Liver (tissue), 3 donors: ENCODE measurements at regions not wholly inside any gene's neighbourhood (a gene's known extent, or its start where the extent isn't known, plus 50 kb on each side); places are given as distances from the start of the nearest gene placed in this dataset.

Experiments
- ATF3 ChIP-seq: IDR thresholded peaks from 2 replicates; pipeline ENCODE4 v1.6.1; 2016; ENCODE audit warnings: antibody characterized with exemption
- CTCF ChIP-seq: fragments of 150-350 bp; IDR thresholded peaks from 2 replicates; pipeline ENCODE4 v1.5.1; 2017; ENCODE audit warnings: improper control_type of control experiment, low read depth, low read length; ENCODE audit not compliant: missing input control
- EGR1 ChIP-seq, 2 donors: IDR thresholded peaks; 2 replicates each; pipeline ENCODE4 v1.6.1; 2016 to 2018; ENCODE audit warnings: antibody characterized with exemption in 2 of 2, low read depth in 2 of 2
- HNF4A ChIP-seq, 2 donors: conservative IDR thresholded peaks; 2 replicates each; pipeline ENCODE4 v1.6.1; 2016; ENCODE audit warnings: antibody characterized with exemption in 2 of 2, mild to moderate bottlenecking in 2 of 2
- JUND ChIP-seq, 2 donors: IDR thresholded peaks; 2 replicates each; pipeline ENCODE4 v1.6.1; 2016; ENCODE audit warnings: antibody characterized with exemption in 2 of 2
- MAX ChIP-seq: IDR thresholded peaks from 2 replicates; pipeline ENCODE4 v1.6.1; 2016; ENCODE audit warnings: antibody characterized with exemption
- REST ChIP-seq: IDR thresholded peaks from 2 replicates; pipeline ENCODE4 v1.6.1; 2016; ENCODE audit warnings: antibody characterized with exemption, mild to moderate bottlenecking
- SP1 ChIP-seq: IDR thresholded peaks from 2 replicates; pipeline ENCODE4 v1.6.1; 2018; ENCODE audit warnings: antibody characterized with exemption, mild to moderate bottlenecking
- donor health status: healthy.
- donor health status: healthy.

GRCh38 chr14:58882577-58883018, 244.8 kb downstream of the DACT1 start:
- no peak for TF ChIP-seq SP1
- no peak for TF ChIP-seq HNF4A (conservative IDR thresholded peaks at IDR 0.05)
- TF ChIP-seq CTCF: no peak
- no peak for TF ChIP-seq ATF3
- TF ChIP-seq REST: no peak
- TF ChIP-seq JUND (IDR thresholded peaks at IDR 0.05): no peak
- TF ChIP-seq MAX: no peak
- TF ChIP-seq EGR1 (IDR thresholded peaks at IDR 0.05; ENCODE audit: low read depth in 2 of 2): no peak
